GM23338 (cell line): ENCODE measurements at regions not wholly inside any gene's neighbourhood (a gene's known extent, or its start where the extent isn't known, plus 50 kb on each side); places are given as distances from the start of the nearest gene placed in this dataset.
"Not testable (repeated sequence)": the region's sequence is repeated elsewhere in the genome, so short reads cannot be mapped to it uniquely, and the experiment has no call there.

Experiments
- CTCF ChIP-seq, 2 experiments: fragments of 200-600 bp in 1 of 2; sonication (generic) in 1 of 2; conservative IDR thresholded peaks; 2 replicates each; pipeline versions ENCODE4 v1.5.1 to v1.6.1; 2016 to 2017; ENCODE audit warnings: antibody characterized with exemption in 2 of 2, low read depth in 2 of 2, mild to moderate bottlenecking in 2 of 2, moderate library complexity in 1 of 2
- EZH2 ChIP-seq: fragments of 200-600 bp; sonication (generic); IDR thresholded peaks from one replicate; pipeline ENCODE4 v1.8.0; 2017; ENCODE audit warnings: antibody characterized with exemption, mild to moderate bottlenecking, low read depth; ENCODE audit not compliant: unreplicated experiment
- EZH2phosphoT487 ChIP-seq: fragments of 200-600 bp; sonication (generic); IDR thresholded peaks from one replicate; pipeline ENCODE4 v1.8.1; 2018; ENCODE audit warnings: antibody characterized with exemption; ENCODE audit not compliant: unreplicated experiment
- JUNB ChIP-seq: IDR thresholded peaks from one replicate; pipeline ENCODE4 v1.6.1; 2016; ENCODE audit warnings: antibody characterized with exemption; ENCODE audit not compliant: unreplicated experiment
- POLR2AphosphoS5 ChIP-seq: IDR thresholded peaks from 2 replicates; pipeline ENCODE4 v1.6.1; 2016; ENCODE audit warnings: antibody characterized with exemption, low read depth
- REST ChIP-seq: IDR thresholded peaks from one replicate; pipeline ENCODE4 v1.6.1; 2018; ENCODE audit warnings: antibody characterized with exemption; ENCODE audit not compliant: unreplicated experiment

- TF ChIP-seq CTCF (conservative IDR thresholded peaks at IDR 0.05; ENCODE audit: low read depth in 2 of 2); POLR2AphosphoS5; EZH2; REST; EZH2phosphoT487; JUNB: not testable (repeated sequence)
Measured at GRCh38 chr11:38116616-38117015, 1518.6 kb upstream of the RAG2 start.
